Subcutaneous abdominal adipose tissue (tissue), 5 donors: ENCODE measurements at regions not wholly inside any gene's neighbourhood (a gene's known extent, or its start where the extent isn't known, plus 50 kb on each side); places are given as distances from the start of the nearest gene placed in this dataset.

Experiments
- H3K27ac ChIP-seq: one replicate; pipeline ENCODE4 v1.7.0; 2013; ENCODE audit warnings: low read depth, mild to moderate bottlenecking, inconsistent platforms, low read length, moderate library complexity
- H3K27me3 ChIP-seq, 5 donors: one replicate each; pipeline ENCODE4 v1.7.0; 2013; ENCODE audit warnings: low read length in 5 of 5, inconsistent platforms in 1 of 5; ENCODE audit not compliant: control insufficient read depth in 5 of 5, insufficient read depth in 4 of 5
- H3K36me3 ChIP-seq, 5 donors: one replicate each; pipeline ENCODE4 v1.7.0; 2013; ENCODE audit warnings: low read length in 5 of 5; ENCODE audit not compliant: control insufficient read depth in 5 of 5, insufficient read depth in 5 of 5
- H3K4me1 ChIP-seq, 5 donors: one replicate each; pipeline ENCODE4 v1.7.0; 2013; ENCODE audit warnings: low read length in 5 of 5, mild to moderate bottlenecking in 3 of 5, moderate library complexity in 1 of 5; ENCODE audit not compliant: control insufficient read depth in 5 of 5, insufficient read depth in 5 of 5
- H3K4me3 ChIP-seq, 5 donors: one replicate each; pipeline ENCODE4 v1.7.0; 2013; ENCODE audit warnings: low read length in 5 of 5, low read depth in 1 of 5
- H3K9ac ChIP-seq, 5 donors: one replicate each; pipeline ENCODE4 v1.7.0; 2013; ENCODE audit warnings: low read length in 5 of 5, mild to moderate bottlenecking in 4 of 5, moderate library complexity in 3 of 5
- H3K9me3 ChIP-seq, 5 donors: one replicate each; pipeline ENCODE4 v1.7.0; 2013; ENCODE audit warnings: low read length in 5 of 5; ENCODE audit not compliant: control insufficient read depth in 5 of 5
- donor health status: healthy.
- donor health status: healthy.
- donor health status: healthy.
- donor health status: healthy.
- donor health status: healthy.

DNA sequence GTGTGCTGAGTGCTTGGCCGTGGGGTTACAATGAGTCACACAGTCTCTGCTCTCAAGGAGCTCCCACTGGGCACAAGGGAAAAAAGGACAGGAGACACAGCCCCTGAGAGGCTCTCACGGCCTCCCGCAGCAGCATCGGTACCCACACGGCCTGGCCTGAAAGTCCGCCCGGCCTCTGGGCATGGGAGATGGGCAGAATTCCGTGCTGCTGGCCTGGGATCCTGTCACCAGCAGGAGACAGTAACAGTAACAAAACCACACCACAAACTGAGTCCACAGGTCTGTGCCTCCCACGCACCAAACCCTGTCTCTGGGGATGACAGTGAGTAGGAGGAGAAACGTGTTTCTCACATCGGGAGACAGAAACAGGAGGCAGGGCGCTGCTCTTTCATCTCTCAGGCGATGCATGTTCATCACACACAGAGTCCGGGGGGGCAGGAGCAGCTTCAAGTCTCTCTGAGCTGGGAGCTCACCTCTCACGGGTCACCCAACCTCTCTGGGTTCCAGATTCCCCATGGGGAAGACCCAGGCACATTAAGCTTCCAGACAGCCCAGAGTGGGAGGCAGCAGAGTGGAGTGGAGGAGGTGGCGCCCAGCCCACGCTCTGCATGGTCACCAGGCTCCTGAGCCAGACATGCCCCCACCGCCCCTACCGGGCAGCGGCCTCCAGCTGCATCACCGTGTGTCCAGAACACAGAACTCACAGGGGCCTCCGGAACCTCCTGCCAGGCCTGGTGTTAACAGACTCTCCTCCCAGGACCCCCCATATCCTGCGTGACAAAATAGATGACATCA is 124.7 kb upstream of the VSTM2B start:
- peaks cover 6 to 19% (median 10%) of the 10 kb centered on the region in 5 donors for H3K27me3 ChIP-seq
- H3K36me3 ChIP-seq: no peaks in the 10 kb centered on the region
- H3K9ac ChIP-seq: no peak overlapping the region
- H3K9me3 ChIP-seq: no peaks in the 10 kb centered on the region
- no peak overlapping the region for H3K4me3 ChIP-seq
- no peaks in the 10 kb centered on the region for H3K4me1 ChIP-seq
- no peak overlapping the region for H3K27ac ChIP-seq

GRCh38 chr19:29401712-29402421 is 123.9 kb upstream of the VSTM2B start:
- Histone ChIP-seq H3K9me3 (no peaks in the 10 kb centered on the region), H3K4me1 (no peaks in the 10 kb centered on the region), H3K27me3 (peaks cover 5 to 18% (median 8%) of the 10 kb centered on the region in 5 donors), H3K36me3 (no peaks in the 10 kb centered on the region), H3K27ac (no peak overlapping the region), H3K4me3 (no peak overlapping the region), H3K9ac (no peak overlapping the region)

GRCh38 chr19:29402563-29402962 is 123.2 kb upstream of the VSTM2B start:
- Histone ChIP-seq H3K27ac (no peak overlapping the region), H3K9me3 (no peaks in the 10 kb centered on the region), H3K9ac (no peak overlapping the region), H3K4me1 (no peaks in the 10 kb centered on the region), H3K4me3 (no peak overlapping the region), H3K36me3 (no peaks in the 10 kb centered on the region), H3K27me3 (peaks cover 2 to 17% (median 9%) of the 10 kb centered on the region in 5 donors)

DNA sequence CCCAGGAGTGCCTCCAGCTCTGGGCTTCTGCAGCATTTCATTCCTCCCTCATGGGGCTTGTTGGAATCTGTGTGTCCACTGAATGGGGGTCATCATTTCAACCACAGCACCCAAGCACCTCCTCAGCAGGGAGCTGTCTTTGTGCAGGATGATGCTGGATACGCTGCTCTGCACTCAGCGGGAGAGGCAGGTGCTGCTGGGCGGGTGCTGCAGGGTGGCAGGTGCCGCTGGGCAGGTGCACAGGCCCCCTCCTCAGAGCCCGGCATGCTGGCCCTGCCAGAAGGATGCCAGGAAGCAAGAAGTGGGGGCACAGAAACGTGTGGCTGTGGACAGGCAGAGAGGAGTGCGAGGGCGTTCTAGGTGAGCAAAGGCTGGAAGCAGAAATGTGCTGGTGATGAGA is 121.8 kb upstream of the VSTM2B start:
- H3K4me1 ChIP-seq: no peaks in the 10 kb centered on the region
- H3K27ac ChIP-seq: no peak overlapping the region
- no peaks in the 10 kb centered on the region for H3K36me3 ChIP-seq
- no peaks in the 10 kb centered on the region for H3K9me3 ChIP-seq
- no peak overlapping the region for H3K4me3 ChIP-seq
- H3K9ac ChIP-seq: no peak overlapping the region
- peaks cover 0 to 14% (median 11%) of the 10 kb centered on the region in 5 donors for H3K27me3 ChIP-seq

GRCh38 chr19:29404951-29405727 is 120.7 kb upstream of the VSTM2B start:
- no peaks in the 10 kb centered on the region for H3K9me3 ChIP-seq
- H3K27ac ChIP-seq: no peak overlapping the region
- H3K36me3 ChIP-seq: no peaks in the 10 kb centered on the region
- no peak overlapping the region for H3K4me3 ChIP-seq
- H3K27me3 ChIP-seq: peaks cover 0 to 17% (median 14%) of the 10 kb centered on the region in 5 donors
- no peaks in the 10 kb centered on the region for H3K4me1 ChIP-seq
- H3K9ac ChIP-seq: no peak overlapping the region

- H3K27ac ChIP-seq: no peak overlapping the region
- no peak overlapping the region for H3K9ac ChIP-seq
- no peaks in the 10 kb centered on the region for H3K36me3 ChIP-seq
- no peak overlapping the region for H3K4me3 ChIP-seq
- H3K9me3 ChIP-seq: no peaks in the 10 kb centered on the region
- peaks cover 5 to 19% (median 14%) of the 10 kb centered on the region in 5 donors for H3K27me3 ChIP-seq
- no peaks in the 10 kb centered on the region for H3K4me1 ChIP-seq
These were observed 120.1 kb upstream of the VSTM2B start for GRCh38 chr19:29405728-29405995.

DNA sequence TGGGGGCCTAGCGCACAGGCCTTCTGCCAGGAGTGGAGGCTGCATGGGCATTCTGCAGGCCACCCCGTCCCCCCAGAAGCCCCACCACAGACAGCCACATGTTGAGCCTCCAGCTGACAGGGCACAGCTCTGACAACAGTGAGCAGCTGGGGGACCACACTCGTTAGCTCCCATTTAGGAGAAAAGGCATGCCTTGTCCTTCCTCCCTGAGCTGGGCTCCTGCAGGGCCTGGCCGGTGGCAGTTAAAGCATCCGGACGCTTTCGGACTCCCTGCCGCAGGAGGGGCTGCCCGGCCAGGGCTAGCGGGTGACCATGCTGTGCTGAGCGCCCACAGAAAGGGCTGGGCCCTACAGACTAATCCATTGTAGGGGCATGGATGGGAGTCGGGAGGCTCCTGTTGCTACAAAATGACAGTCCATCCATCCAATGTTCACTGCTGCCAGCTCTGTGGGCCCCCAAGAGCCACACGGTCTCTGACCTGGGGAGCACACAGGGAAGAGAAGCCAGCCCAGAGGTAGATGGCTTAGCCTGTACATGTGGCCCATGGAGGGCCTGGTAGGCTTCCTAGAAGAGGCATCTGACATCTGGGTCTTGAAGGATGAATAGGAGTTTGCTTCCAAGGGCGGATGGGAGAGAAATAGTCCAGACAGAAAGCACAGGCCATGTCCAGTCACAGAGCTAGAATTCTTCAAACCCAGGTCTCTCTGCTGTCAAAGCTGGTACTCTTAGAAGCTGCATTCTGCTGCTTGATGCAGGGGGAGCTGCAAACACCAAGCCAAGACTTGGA is 116.5 kb upstream of the VSTM2B start:
- no peak overlapping the region for H3K27ac ChIP-seq
- H3K4me3 ChIP-seq: no peak overlapping the region
- H3K4me1 ChIP-seq: no peaks in the 10 kb centered on the region
- no peak overlapping the region for H3K9ac ChIP-seq
- no peaks in the 10 kb centered on the region for H3K36me3 ChIP-seq
- no peaks in the 10 kb centered on the region for H3K9me3 ChIP-seq
- H3K27me3 ChIP-seq: peaks cover 6 to 14% (median 8%) of the 10 kb centered on the region in 5 donors

- H3K27me3 ChIP-seq: peaks cover 6 to 14% (median 8%) of the 10 kb centered on the region in 5 donors
- no peaks in the 10 kb centered on the region for H3K4me1 ChIP-seq
- no peak overlapping the region for H3K27ac ChIP-seq
- H3K9ac ChIP-seq: no peak overlapping the region
- no peaks in the 10 kb centered on the region for H3K9me3 ChIP-seq
- no peaks in the 10 kb centered on the region for H3K36me3 ChIP-seq
- H3K4me3 ChIP-seq: no peak overlapping the region
These were observed 115.2 kb upstream of the VSTM2B start for GRCh38 chr19:29410601-29411000.

- Histone ChIP-seq H3K36me3 (no peaks in the 10 kb centered on the region), H3K27ac (no peak overlapping the region), H3K9me3 (no peaks in the 10 kb centered on the region), H3K27me3 (peaks cover 6 to 14% (median 8%) of the 10 kb centered on the region in 5 donors), H3K4me1 (no peaks in the 10 kb centered on the region), H3K4me3 (no peak overlapping the region), H3K9ac (no peak overlapping the region)
These were observed 114.6 kb upstream of the VSTM2B start for GRCh38 chr19:29411113-29411581.
